ENCODE measurements at regions not wholly inside any gene's neighbourhood (a gene's known extent, or its start where the extent isn't known, plus 50 kb on each side); places are given as distances from the start of the nearest gene placed in this dataset.

GRCh38 chr6:104253236-104253635 is 606.5 kb downstream of the HACE1 start:
- TF ChIP-seq EZH2phosphoT487 (IDR thresholded peaks at IDR 0.05; ENCODE audit: borderline replicate concordance, low read length) = no peak
- TF ChIP-seq CTCF (conservative IDR thresholded peaks at IDR 0.05; ENCODE audit: low read depth, low read length) = no peak
- no peak for TF ChIP-seq EZH2 (IDR thresholded peaks at IDR 0.05; ENCODE audit: low read length, unreplicated experiment)
- intact Hi-C loops (cut with micrococcal nuclease) = no loop called here
- Histone ChIP-seq H3K79me2 (ENCODE audit: low read length) (no peaks in the 10 kb centered on the region), H3K9ac (ENCODE audit: low read length) (no peak overlapping the region), H3K9me2 (replicated peaks; ENCODE audit: low read length) (no peaks in the 10 kb centered on the region), H3K4me3 (ENCODE audit: low read length) (no peak overlapping the region), H3K27me3 (ENCODE audit: low read length) (no peaks in the 10 kb centered on the region), H4K20me1 (ENCODE audit: low read length) (no peaks in the 10 kb centered on the region), H3K27ac (ENCODE audit: low read length) (no peak overlapping the region), H3K36me3 (ENCODE audit: low read depth, low read length) (no peaks in the 10 kb centered on the region), H3F3A (ENCODE audit: low read length, unreplicated experiment) (no peaks in the 10 kb centered on the region), H2AFZ (ENCODE audit: low read length) (no peak overlapping the region), H3K4me1 (ENCODE audit: insufficient read depth, low read length) (peaks cover 21% of the 10 kb centered on the region), H3K9me3 (ENCODE audit: low read length) (no peaks in the 10 kb centered on the region), H3K4me2 (ENCODE audit: low read length) (peak overlapping the region; percentile 51)
- ATAC-seq = no peak
- peak; percentile 22 for DNase-seq
- ChIA-PET CTCF (no interaction called here), POLR2A (ENCODE audit: unreplicated experiment) (no interaction called here)
- no TSS peak for BruUV-seq (replicated peaks)

- intact Hi-C loops (cut with micrococcal nuclease) = no loop called here
- DNase-seq = peak; percentile 77
- peak; percentile 64 for ATAC-seq
- ChIA-PET CTCF (no interaction called here), POLR2A (ENCODE audit: unreplicated experiment) (no interaction called here)
- Histone ChIP-seq H3K27me3 (ENCODE audit: low read length) (no peaks in the 10 kb centered on the region), H3K9ac (ENCODE audit: low read length) (no peak overlapping the region), H3F3A (ENCODE audit: low read length, unreplicated experiment) (no peaks in the 10 kb centered on the region), H2AFZ (ENCODE audit: low read length) (no peak overlapping the region), H3K36me3 (ENCODE audit: low read depth, low read length) (no peaks in the 10 kb centered on the region), H3K4me2 (ENCODE audit: low read length) (peak overlapping the region; percentile 51), H3K4me3 (ENCODE audit: low read length) (no peak overlapping the region), H3K9me2 (replicated peaks; ENCODE audit: low read length) (no peaks in the 10 kb centered on the region), H3K9me3 (ENCODE audit: low read length) (no peaks in the 10 kb centered on the region), H3K79me2 (ENCODE audit: low read length) (no peaks in the 10 kb centered on the region), H3K4me1 (ENCODE audit: insufficient read depth, low read length) (peaks cover 21% of the 10 kb centered on the region), H3K27ac (ENCODE audit: low read length) (0 out of 2 replicates have a peak overlapping the region, but pooled peaks have one; percentile 11), H4K20me1 (ENCODE audit: low read length) (no peaks in the 10 kb centered on the region)
- no peak for TF ChIP-seq EZH2 (IDR thresholded peaks at IDR 0.05; ENCODE audit: low read length, unreplicated experiment)
- no peak for TF ChIP-seq EZH2phosphoT487 (IDR thresholded peaks at IDR 0.05; ENCODE audit: borderline replicate concordance, low read length)
- TF ChIP-seq CTCF (conservative IDR thresholded peaks at IDR 0.05; ENCODE audit: low read depth, low read length) = no peak
- no TSS peak for BruUV-seq (replicated peaks)
Measured at GRCh38 chr6:104252276-104252675, 607.4 kb downstream of the HACE1 start.

GRCh38 chr6:104251651-104252050 is 608.1 kb downstream of the HACE1 start:
- H3K36me3 ChIP-seq (ENCODE audit: low read depth, low read length) = no peaks in the 10 kb centered on the region
- POLR2A ChIA-PET (ENCODE audit: unreplicated experiment) = no interaction called here
- TF ChIP-seq EZH2phosphoT487 (IDR thresholded peaks at IDR 0.05; ENCODE audit: borderline replicate concordance, low read length) (no peak), EZH2 (IDR thresholded peaks at IDR 0.05; ENCODE audit: low read length, unreplicated experiment) (no peak), CTCF (conservative IDR thresholded peaks at IDR 0.05; ENCODE audit: low read depth, low read length) (no peak)
- 0 out of 2 replicates have a peak overlapping the region, but pooled peaks have one; percentile 11 for H3K27ac ChIP-seq (ENCODE audit: low read length)
- H2AFZ ChIP-seq (ENCODE audit: low read length) = no peak overlapping the region
- H3K9me3 ChIP-seq (ENCODE audit: low read length) = no peaks in the 10 kb centered on the region
- CTCF ChIA-PET = no interaction called here
- H3K9me2 ChIP-seq (replicated peaks; ENCODE audit: low read length) = no peaks in the 10 kb centered on the region
- no TSS peak for BruUV-seq (replicated peaks)
- no peaks in the 10 kb centered on the region for H3K27me3 ChIP-seq (ENCODE audit: low read length)
- intact Hi-C loops (cut with micrococcal nuclease) = no loop called here
- no peak overlapping the region for H3K9ac ChIP-seq (ENCODE audit: low read length)
- no peak overlapping the region for H3K4me2 ChIP-seq (ENCODE audit: low read length)
- H3F3A ChIP-seq (ENCODE audit: low read length, unreplicated experiment) = no peaks in the 10 kb centered on the region
- H4K20me1 ChIP-seq (ENCODE audit: low read length) = no peaks in the 10 kb centered on the region
- H3K79me2 ChIP-seq (ENCODE audit: low read length) = no peaks in the 10 kb centered on the region
- peaks cover 21% of the 10 kb centered on the region for H3K4me1 ChIP-seq (ENCODE audit: insufficient read depth, low read length)
- no peak for ATAC-seq
- no peak for DNase-seq
- no peak overlapping the region for H3K4me3 ChIP-seq (ENCODE audit: low read length)

All from PC-3 (cell line).